Liver (tissue), 8 donors: ENCODE measurements at regions not wholly inside any gene's neighbourhood (a gene's known extent, or its start where the extent isn't known, plus 50 kb on each side); places are given as distances from the start of the nearest gene placed in this dataset.

Experiments
- DNase-seq: peaks from one replicate; pipeline ENCODE4 v3.0.0-alpha.2; 2017; ENCODE audit warnings: low spot score
- H3K27ac ChIP-seq, 2 donors: one replicate each; pipeline ENCODE4 v1.7.0; 2013; ENCODE audit warnings: inconsistent platforms in 2 of 2, low read length in 2 of 2, control low read depth in 1 of 2, low read depth in 1 of 2, mild to moderate bottlenecking in 1 of 2
- H3K27me3 ChIP-seq, 4 donors: one replicate each; pipeline versions ENCODE4 v1.6.1 to v1.7.0; 2013; ENCODE audit warnings: low read length in 3 of 4, inconsistent platforms in 1 of 4, mild to moderate bottlenecking in 1 of 4, moderate library complexity in 1 of 4; ENCODE audit not compliant: control insufficient read depth in 4 of 4, insufficient read depth in 4 of 4
- H3K36me3 ChIP-seq, 4 donors: one replicate each; pipeline versions ENCODE4 v1.6.1 to v1.7.0; 2013; ENCODE audit warnings: low read length in 3 of 4, mild to moderate bottlenecking in 3 of 4, low read depth in 1 of 4, moderate library complexity in 1 of 4; ENCODE audit not compliant: control insufficient read depth in 4 of 4, insufficient read depth in 3 of 4
- H3K4me1 ChIP-seq, 4 donors: one replicate each; pipeline versions ENCODE4 v1.6.1 to v1.7.0; 2013; ENCODE audit warnings: low read length in 3 of 4, mild to moderate bottlenecking in 3 of 4, moderate library complexity in 1 of 4; ENCODE audit not compliant: control insufficient read depth in 4 of 4, insufficient read depth in 4 of 4
- H3K4me3 ChIP-seq, 3 donors: one replicate each; pipeline versions ENCODE4 v1.6.1 to v1.7.0; 2013; ENCODE audit warnings: low read length in 3 of 3, control low read depth in 1 of 3, low read depth in 1 of 3, mild to moderate bottlenecking in 1 of 3
- H3K9ac ChIP-seq, 2 donors: one replicate each; pipeline ENCODE4 v1.7.0; 2013; ENCODE audit warnings: low read length in 2 of 2, mild to moderate bottlenecking in 2 of 2, moderate library complexity in 2 of 2, control low read depth in 1 of 2, low read depth in 1 of 2
- H3K9me3 ChIP-seq, 4 donors: one replicate each; pipeline versions ENCODE4 v1.6.1 to v1.7.0; 2013; ENCODE audit warnings: low read length in 3 of 4; ENCODE audit not compliant: control insufficient read depth in 4 of 4
- ATF3 ChIP-seq: IDR thresholded peaks from 2 replicates; pipeline ENCODE4 v1.6.1; 2016; ENCODE audit warnings: antibody characterized with exemption
- CTCF ChIP-seq: fragments of 150-350 bp; IDR thresholded peaks from 2 replicates; pipeline ENCODE4 v1.5.1; 2017; ENCODE audit warnings: improper control_type of control experiment, low read depth, low read length; ENCODE audit not compliant: missing input control
- EGR1 ChIP-seq, 2 donors: IDR thresholded peaks; 2 replicates each; pipeline ENCODE4 v1.6.1; 2016 to 2018; ENCODE audit warnings: antibody characterized with exemption in 2 of 2, low read depth in 2 of 2
- FOXA1 ChIP-seq: IDR thresholded peaks from 2 replicates; pipeline ENCODE4 v1.6.1; 2016; ENCODE audit warnings: antibody characterized with exemption
- FOXA2 ChIP-seq: IDR thresholded peaks from 2 replicates; pipeline ENCODE4 v1.6.1; 2016; ENCODE audit warnings: antibody characterized with exemption
- GABPA ChIP-seq, 2 donors: IDR thresholded peaks in 1 of 2; conservative IDR thresholded peaks in 1 of 2; 2 replicates each; pipeline ENCODE4 v1.6.1; 2016; ENCODE audit warnings: antibody characterized with exemption in 2 of 2, mild to moderate bottlenecking in 1 of 2, moderate library complexity in 1 of 2
- HNF4A ChIP-seq, 2 donors: conservative IDR thresholded peaks; 2 replicates each; pipeline ENCODE4 v1.6.1; 2016; ENCODE audit warnings: antibody characterized with exemption in 2 of 2, mild to moderate bottlenecking in 2 of 2
- HNF4G ChIP-seq: IDR thresholded peaks from 2 replicates; pipeline ENCODE4 v1.6.1; 2016; ENCODE audit warnings: antibody characterized with exemption
- JUND ChIP-seq, 2 donors: IDR thresholded peaks; 2 replicates each; pipeline ENCODE4 v1.6.1; 2016; ENCODE audit warnings: antibody characterized with exemption in 2 of 2
- MAX ChIP-seq: IDR thresholded peaks from 2 replicates; pipeline ENCODE4 v1.6.1; 2016; ENCODE audit warnings: antibody characterized with exemption
- NR2F2 ChIP-seq: IDR thresholded peaks from 2 replicates; pipeline ENCODE4 v1.6.1; 2016; ENCODE audit warnings: antibody characterized with exemption
- RAD21 ChIP-seq, 2 donors: IDR thresholded peaks; 2 replicates each; pipeline ENCODE4 v1.6.1; 2016; ENCODE audit warnings: antibody characterized with exemption in 2 of 2, mild to moderate bottlenecking in 2 of 2
- SP1 ChIP-seq: IDR thresholded peaks from 2 replicates; pipeline ENCODE4 v1.6.1; 2018; ENCODE audit warnings: antibody characterized with exemption, mild to moderate bottlenecking
- TAF1 ChIP-seq: conservative IDR thresholded peaks from 2 replicates; pipeline ENCODE4 v1.6.1; 2016; ENCODE audit warnings: antibody characterized with exemption, mild to moderate bottlenecking
- YY1 ChIP-seq: IDR thresholded peaks from 2 replicates; pipeline ENCODE4 v1.6.1; 2016; ENCODE audit warnings: antibody characterized with exemption, mild to moderate bottlenecking
- WGBS: extraction: QIAGEN DNeasy Blood & Tissue Kit; methylation state at CpG from one replicate; pipeline ENCODE4 v1.1.7; 2013; 5-methylcytosine and 5-hydroxymethylcytosine counted together
- TF ChIP-seq, protein P1 (sequence below): IDR thresholded peaks from 2 replicates; pipeline ENCODE4 v1.6.1; 2016; ENCODE audit warnings: antibody characterized with exemption, mild to moderate bottlenecking
- TF ChIP-seq, protein P2 (sequence below): IDR thresholded peaks from 2 replicates; pipeline ENCODE4 v1.6.1; 2016; ENCODE audit warnings: antibody characterized with exemption
- donor health status: healthy.
- donor health status: healthy.
- donor health status: healthy.
- donor health status: healthy.
- donor health status: healthy.

DNA sequence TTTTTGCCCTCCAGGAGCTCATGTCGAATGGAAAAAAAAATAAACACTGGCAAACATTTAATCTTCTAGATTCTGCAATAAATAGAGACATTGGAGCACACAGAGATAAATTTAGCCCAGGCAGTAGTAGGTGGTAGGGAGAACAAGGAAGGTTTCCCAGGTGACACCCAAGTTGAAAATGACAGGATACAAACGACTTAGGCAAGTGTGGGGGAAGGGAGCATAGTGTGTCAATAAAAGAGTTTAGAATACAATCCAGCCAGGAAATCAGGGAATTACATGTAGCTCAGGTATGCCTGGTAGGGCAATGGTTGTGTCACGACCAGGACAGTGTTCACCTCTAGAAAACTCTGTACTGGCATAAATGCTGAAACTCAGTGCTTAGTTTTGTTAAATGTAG, 364.6 kb upstream of the AGTR1 start:
- no peaks in the 10 kb centered on the region for H3K27me3 ChIP-seq

DNA sequence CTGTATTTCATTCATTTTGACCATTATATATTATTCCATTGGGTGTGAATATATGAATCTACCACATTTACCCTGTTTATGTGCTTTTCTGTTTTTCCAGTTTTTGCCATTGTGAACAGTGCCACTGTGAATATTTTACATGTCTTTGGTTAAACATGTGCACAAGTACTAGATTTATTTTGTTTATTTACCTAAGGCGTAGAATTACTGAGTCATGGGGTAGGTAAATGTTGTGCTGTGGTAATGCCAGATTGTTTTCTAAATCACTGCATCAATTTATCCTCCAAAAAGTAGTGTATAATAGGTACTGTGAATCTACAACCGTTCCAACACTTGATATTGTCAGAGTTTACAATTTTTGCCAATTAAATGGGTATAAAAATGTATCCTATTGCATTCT, 362.1 kb upstream of the AGTR1 start:
- H3K9me3 ChIP-seq, result no peaks in the 10 kb centered on the region
- 84% methylated on average over 2 of the region's 2 CpGs for WGBS
- no peak overlapping the region for H3K9ac ChIP-seq
- H3K4me3 ChIP-seq, result no peak overlapping the region
- H3K27me3 ChIP-seq, result no peaks in the 10 kb centered on the region
- H3K27ac ChIP-seq, result no peak overlapping the region
- no peak for DNase-seq
- no peaks in the 10 kb centered on the region for H3K4me1 ChIP-seq
- H3K36me3 ChIP-seq, result no peaks in the 10 kb centered on the region
- TF ChIP-seq GABPA (IDR thresholded peaks at IDR 0.05 in 1 of 2, conservative IDR thresholded peaks at IDR 0.05 in 1 of 2) (no peak), RAD21 (IDR thresholded peaks at IDR 0.05) (no peak), TAF1 (no peak), YY1 (no peak), JUND (IDR thresholded peaks at IDR 0.05) (no peak), SP1 (no peak), EGR1 (IDR thresholded peaks at IDR 0.05; ENCODE audit: low read depth in 2 of 2) (no peak), MAX (no peak), CTCF (no peak), HNF4G (no peak), FOXA1 (no peak), HNF4A (conservative IDR thresholded peaks at IDR 0.05) (no peak)
- TF ChIP-seq, protein P1, sequence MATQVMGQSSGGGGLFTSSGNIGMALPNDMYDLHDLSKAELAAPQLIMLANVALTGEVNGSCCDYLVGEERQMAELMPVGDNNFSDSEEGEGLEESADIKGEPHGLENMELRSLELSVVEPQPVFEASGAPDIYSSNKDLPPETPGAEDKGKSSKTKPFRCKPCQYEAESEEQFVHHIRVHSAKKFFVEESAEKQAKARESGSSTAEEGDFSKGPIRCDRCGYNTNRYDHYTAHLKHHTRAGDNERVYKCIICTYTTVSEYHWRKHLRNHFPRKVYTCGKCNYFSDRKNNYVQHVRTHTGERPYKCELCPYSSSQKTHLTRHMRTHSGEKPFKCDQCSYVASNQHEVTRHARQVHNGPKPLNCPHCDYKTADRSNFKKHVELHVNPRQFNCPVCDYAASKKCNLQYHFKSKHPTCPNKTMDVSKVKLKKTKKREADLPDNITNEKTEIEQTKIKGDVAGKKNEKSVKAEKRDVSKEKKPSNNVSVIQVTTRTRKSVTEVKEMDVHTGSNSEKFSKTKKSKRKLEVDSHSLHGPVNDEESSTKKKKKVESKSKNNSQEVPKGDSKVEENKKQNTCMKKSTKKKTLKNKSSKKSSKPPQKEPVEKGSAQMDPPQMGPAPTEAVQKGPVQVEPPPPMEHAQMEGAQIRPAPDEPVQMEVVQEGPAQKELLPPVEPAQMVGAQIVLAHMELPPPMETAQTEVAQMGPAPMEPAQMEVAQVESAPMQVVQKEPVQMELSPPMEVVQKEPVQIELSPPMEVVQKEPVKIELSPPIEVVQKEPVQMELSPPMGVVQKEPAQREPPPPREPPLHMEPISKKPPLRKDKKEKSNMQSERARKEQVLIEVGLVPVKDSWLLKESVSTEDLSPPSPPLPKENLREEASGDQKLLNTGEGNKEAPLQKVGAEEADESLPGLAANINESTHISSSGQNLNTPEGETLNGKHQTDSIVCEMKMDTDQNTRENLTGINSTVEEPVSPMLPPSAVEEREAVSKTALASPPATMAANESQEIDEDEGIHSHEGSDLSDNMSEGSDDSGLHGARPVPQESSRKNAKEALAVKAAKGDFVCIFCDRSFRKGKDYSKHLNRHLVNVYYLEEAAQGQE, result no peak

More for the DNA sequence above, 364.6 kb upstream of the AGTR1 start:
- Histone ChIP-seq H3K9me3 (no peaks in the 10 kb centered on the region), H3K4me3 (no peak overlapping the region), H3K4me1 (no peaks in the 10 kb centered on the region), H3K36me3 (no peaks in the 10 kb centered on the region), H3K27ac (no peak overlapping the region), H3K9ac (no peak overlapping the region)
- no peak for DNase-seq
- whole genome bisulfite sequencing, result 27% methylated on average over 3 of the region's 3 CpGs
- no peak for TF ChIP-seq JUND (IDR thresholded peaks at IDR 0.05)
- no peak for TF ChIP-seq YY1
- no peak for TF ChIP-seq HNF4G
- no peak for TF ChIP-seq FOXA1
- TF ChIP-seq HNF4A (conservative IDR thresholded peaks at IDR 0.05), result no peak
- no peak for TF ChIP-seq FOXA2
- no peak for TF ChIP-seq GABPA (IDR thresholded peaks at IDR 0.05 in 1 of 2, conservative IDR thresholded peaks at IDR 0.05 in 1 of 2)
- TF ChIP-seq, protein P1, result no peak
- TF ChIP-seq, protein P2, sequence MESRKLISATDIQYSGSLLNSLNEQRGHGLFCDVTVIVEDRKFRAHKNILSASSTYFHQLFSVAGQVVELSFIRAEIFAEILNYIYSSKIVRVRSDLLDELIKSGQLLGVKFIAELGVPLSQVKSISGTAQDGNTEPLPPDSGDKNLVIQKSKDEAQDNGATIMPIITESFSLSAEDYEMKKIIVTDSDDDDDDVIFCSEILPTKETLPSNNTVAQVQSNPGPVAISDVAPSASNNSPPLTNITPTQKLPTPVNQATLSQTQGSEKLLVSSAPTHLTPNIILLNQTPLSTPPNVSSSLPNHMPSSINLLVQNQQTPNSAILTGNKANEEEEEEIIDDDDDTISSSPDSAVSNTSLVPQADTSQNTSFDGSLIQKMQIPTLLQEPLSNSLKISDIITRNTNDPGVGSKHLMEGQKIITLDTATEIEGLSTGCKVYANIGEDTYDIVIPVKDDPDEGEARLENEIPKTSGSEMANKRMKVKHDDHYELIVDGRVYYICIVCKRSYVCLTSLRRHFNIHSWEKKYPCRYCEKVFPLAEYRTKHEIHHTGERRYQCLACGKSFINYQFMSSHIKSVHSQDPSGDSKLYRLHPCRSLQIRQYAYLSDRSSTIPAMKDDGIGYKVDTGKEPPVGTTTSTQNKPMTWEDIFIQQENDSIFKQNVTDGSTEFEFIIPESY, result no peak
- no peak for TF ChIP-seq NR2F2
- TF ChIP-seq ATF3, result no peak
- no peak for TF ChIP-seq RAD21 (IDR thresholded peaks at IDR 0.05)
- TF ChIP-seq TAF1, result no peak
- TF ChIP-seq SP1, result no peak
